OCI-LY3 (cell line): ENCODE measurements at regions not wholly inside any gene's neighbourhood (a gene's known extent, or its start where the extent isn't known, plus 50 kb on each side); places are given as distances from the start of the nearest gene placed in this dataset.

Source experiments
- EZH2phosphoT487 ChIP-seq: fragments of 200-600 bp; shearing (Covaris generic); IDR thresholded peaks from 2 replicates; pipeline ENCODE4 v1.6.1; 2018; ENCODE audit warnings: antibody characterized with exemption, mixed run types, low read depth
- TF ChIP-seq, protein P1 (sequence below): fragments of 200-600, 300-600 bp; sonication (generic); IDR thresholded peaks from 2 replicates; pipeline ENCODE4 v1.5.1; 2014; ENCODE audit warnings: antibody characterized with exemption, low read length, low read depth

DNA sequence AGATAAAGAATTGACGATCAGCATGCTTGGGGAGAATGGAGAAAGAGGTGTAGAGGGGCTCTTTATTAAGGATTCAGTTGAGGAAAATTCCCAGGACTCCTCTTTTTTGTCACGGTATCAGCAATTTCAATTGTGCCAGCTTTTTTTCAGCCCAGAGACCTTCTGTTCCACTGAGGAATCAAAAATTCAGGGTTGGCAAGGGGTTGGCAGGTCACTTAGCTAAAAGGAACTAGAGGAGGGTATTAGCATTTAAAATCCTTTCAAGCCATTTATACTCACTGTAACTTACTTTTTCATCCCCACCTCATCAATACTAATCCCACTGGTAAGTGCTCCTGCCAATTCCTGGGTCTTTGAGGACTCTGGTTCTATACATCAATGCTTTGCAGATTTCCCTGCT lies 757.5 kb upstream of the COBL start:
- TF ChIP-seq, protein P1, sequence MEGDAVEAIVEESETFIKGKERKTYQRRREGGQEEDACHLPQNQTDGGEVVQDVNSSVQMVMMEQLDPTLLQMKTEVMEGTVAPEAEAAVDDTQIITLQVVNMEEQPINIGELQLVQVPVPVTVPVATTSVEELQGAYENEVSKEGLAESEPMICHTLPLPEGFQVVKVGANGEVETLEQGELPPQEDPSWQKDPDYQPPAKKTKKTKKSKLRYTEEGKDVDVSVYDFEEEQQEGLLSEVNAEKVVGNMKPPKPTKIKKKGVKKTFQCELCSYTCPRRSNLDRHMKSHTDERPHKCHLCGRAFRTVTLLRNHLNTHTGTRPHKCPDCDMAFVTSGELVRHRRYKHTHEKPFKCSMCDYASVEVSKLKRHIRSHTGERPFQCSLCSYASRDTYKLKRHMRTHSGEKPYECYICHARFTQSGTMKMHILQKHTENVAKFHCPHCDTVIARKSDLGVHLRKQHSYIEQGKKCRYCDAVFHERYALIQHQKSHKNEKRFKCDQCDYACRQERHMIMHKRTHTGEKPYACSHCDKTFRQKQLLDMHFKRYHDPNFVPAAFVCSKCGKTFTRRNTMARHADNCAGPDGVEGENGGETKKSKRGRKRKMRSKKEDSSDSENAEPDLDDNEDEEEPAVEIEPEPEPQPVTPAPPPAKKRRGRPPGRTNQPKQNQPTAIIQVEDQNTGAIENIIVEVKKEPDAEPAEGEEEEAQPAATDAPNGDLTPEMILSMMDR = no peak
- TF ChIP-seq EZH2phosphoT487 = no peak
